WTC11 (cell line): ENCODE measurements at regions not wholly inside any gene's neighbourhood (a gene's known extent, or its start where the extent isn't known, plus 50 kb on each side); places are given as distances from the start of the nearest gene placed in this dataset.

Experiments
- ELF4 ChIP-seq: sonication (generic); formaldehyde crosslinking; IDR thresholded peaks from 2 replicates; pipeline ENCODE4 v1.8.1; 2022; ENCODE audit warnings: low read depth, mild to moderate bottlenecking, moderate library complexity, missing genetic modification reagents
- FOXK1 ChIP-seq: sonication (generic); formaldehyde crosslinking; IDR thresholded peaks from 2 replicates; pipeline ENCODE4 v1.8.0; 2022; ENCODE audit warnings: mild to moderate bottlenecking, moderate library complexity, missing genetic modification reagents
- FOXP1 ChIP-seq: sonication (generic); formaldehyde crosslinking; IDR thresholded peaks from 2 replicates; pipeline ENCODE4 v1.8.0; 2022; ENCODE audit warnings: missing genetic modification reagents, mild to moderate bottlenecking, moderate library complexity, borderline replicate concordance
- NR2C2 ChIP-seq: sonication (generic); formaldehyde crosslinking; IDR thresholded peaks from 2 replicates; pipeline ENCODE4 v1.8.0; 2022; ENCODE audit warnings: mild to moderate bottlenecking, missing genetic modification reagents
- SP1 ChIP-seq: sonication (generic); formaldehyde crosslinking; conservative IDR thresholded peaks from 2 replicates; pipeline ENCODE4 v1.8.1; 2022; ENCODE audit warnings: missing genetic modification reagents
- TF ChIP-seq, protein P1 (sequence below): sonication (generic); formaldehyde crosslinking; IDR thresholded peaks from 2 replicates; pipeline ENCODE4 v1.8.1; 2023; ENCODE audit warnings: mild to moderate bottlenecking, missing genetic modification reagents, moderate library complexity
- TF ChIP-seq, protein P2 (sequence below): sonication (generic); formaldehyde crosslinking; IDR thresholded peaks from 2 replicates; pipeline ENCODE4 v1.8.0; 2022; ENCODE audit warnings: mild to moderate bottlenecking, missing genetic modification reagents
- TF ChIP-seq, protein P3 (sequence below): fragments of 200-600 bp; IDR thresholded peaks from 2 replicates; pipeline ENCODE4 v1.8.0; 2022; ENCODE audit warnings: antibody characterized with exemption
- TF ChIP-seq, protein P4 (sequence below): sonication (generic); formaldehyde crosslinking; IDR thresholded peaks from 2 replicates; pipeline ENCODE4 v1.8.1; 2022; ENCODE audit warnings: mild to moderate bottlenecking, missing genetic modification reagents, moderate library complexity, borderline replicate concordance

DNA sequence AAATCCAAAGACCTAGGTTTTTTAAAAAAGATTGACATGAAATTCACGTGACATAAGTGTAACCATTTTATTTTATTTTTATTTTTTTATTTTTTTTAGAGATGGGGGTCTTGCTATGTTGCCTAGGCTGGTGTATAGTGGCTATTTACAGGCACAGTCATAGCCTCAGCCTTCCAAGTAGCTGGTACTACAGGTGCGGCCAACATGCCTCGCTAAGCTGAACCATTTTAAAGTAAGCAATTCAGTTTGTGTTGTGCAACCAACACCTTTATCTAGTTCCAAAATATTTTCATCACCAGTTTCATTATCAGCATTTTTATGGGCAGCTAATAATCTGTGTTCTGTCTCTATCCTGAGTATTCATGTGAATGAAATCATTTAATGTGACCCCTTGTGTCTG is 107.5 kb upstream of the ENPEP start:
- TF ChIP-seq ELF4 = no peak
- TF ChIP-seq, protein P1, sequence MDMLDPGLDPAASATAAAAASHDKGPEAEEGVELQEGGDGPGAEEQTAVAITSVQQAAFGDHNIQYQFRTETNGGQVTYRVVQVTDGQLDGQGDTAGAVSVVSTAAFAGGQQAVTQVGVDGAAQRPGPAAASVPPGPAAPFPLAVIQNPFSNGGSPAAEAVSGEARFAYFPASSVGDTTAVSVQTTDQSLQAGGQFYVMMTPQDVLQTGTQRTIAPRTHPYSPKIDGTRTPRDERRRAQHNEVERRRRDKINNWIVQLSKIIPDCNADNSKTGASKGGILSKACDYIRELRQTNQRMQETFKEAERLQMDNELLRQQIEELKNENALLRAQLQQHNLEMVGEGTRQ (CRISPR knock-in tag) = no peak
- TF ChIP-seq, protein P2, sequence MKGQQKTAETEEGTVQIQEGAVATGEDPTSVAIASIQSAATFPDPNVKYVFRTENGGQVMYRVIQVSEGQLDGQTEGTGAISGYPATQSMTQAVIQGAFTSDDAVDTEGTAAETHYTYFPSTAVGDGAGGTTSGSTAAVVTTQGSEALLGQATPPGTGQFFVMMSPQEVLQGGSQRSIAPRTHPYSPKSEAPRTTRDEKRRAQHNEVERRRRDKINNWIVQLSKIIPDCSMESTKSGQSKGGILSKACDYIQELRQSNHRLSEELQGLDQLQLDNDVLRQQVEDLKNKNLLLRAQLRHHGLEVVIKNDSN (CRISPR knock-in tag) = no peak
- TF ChIP-seq NR2C2 (CRISPR knock-in tag) = no peak
- TF ChIP-seq, protein P3, sequence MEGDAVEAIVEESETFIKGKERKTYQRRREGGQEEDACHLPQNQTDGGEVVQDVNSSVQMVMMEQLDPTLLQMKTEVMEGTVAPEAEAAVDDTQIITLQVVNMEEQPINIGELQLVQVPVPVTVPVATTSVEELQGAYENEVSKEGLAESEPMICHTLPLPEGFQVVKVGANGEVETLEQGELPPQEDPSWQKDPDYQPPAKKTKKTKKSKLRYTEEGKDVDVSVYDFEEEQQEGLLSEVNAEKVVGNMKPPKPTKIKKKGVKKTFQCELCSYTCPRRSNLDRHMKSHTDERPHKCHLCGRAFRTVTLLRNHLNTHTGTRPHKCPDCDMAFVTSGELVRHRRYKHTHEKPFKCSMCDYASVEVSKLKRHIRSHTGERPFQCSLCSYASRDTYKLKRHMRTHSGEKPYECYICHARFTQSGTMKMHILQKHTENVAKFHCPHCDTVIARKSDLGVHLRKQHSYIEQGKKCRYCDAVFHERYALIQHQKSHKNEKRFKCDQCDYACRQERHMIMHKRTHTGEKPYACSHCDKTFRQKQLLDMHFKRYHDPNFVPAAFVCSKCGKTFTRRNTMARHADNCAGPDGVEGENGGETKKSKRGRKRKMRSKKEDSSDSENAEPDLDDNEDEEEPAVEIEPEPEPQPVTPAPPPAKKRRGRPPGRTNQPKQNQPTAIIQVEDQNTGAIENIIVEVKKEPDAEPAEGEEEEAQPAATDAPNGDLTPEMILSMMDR = no peak
- TF ChIP-seq, protein P4, sequence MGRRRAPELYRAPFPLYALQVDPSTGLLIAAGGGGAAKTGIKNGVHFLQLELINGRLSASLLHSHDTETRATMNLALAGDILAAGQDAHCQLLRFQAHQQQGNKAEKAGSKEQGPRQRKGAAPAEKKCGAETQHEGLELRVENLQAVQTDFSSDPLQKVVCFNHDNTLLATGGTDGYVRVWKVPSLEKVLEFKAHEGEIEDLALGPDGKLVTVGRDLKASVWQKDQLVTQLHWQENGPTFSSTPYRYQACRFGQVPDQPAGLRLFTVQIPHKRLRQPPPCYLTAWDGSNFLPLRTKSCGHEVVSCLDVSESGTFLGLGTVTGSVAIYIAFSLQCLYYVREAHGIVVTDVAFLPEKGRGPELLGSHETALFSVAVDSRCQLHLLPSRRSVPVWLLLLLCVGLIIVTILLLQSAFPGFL = no peak
- TF ChIP-seq FOXK1 (CRISPR knock-in tag) = no peak
- TF ChIP-seq FOXP1 = no peak
- TF ChIP-seq SP1 = no peak
